ENCODE measurements at regions not wholly inside any gene's neighbourhood (a gene's known extent, or its start where the extent isn't known, plus 50 kb on each side); places are given as distances from the start of the nearest gene placed in this dataset.

DNA sequence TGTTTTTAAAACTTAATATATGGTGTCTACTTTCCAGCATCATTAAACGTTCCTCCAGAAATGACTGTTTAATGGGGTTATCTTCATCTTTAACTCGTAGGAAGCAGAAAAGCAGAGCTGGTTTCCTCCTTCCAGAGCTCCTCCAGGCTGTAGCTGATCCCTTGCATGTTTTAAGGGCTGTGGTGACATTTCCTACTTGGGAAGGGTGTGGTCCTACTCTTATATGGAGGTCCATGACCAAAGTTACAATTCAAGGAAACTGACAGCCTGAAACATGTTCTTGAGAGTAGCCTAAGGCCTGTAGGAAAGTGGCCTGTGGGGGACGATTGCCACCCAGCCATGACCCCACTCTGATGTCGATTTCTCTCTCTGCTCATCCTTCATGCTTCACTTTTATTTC is 297.1 kb downstream of the GADD45G start:
- Histone ChIP-seq H3K9me3 (no peaks in the 10 kb centered on the region), H3K27ac (no peak overlapping the region), H3K4me3 (no peak overlapping the region), H3K4me1 (no peaks in the 10 kb centered on the region), H3K27me3 (no peaks in the 10 kb centered on the region), H3K36me3 (no peaks in the 10 kb centered on the region)
- in situ Hi-C loops (cut with MboI; ENCODE audit: low pct_ligation_motif_present in 1 of 4, low pct_unique_long_range_greater_than_20kb in 1 of 4, low sequenced_read_pairs in 3 of 4) (loop anchor here in 1 of 4 donors (25.0 kb wide), 1 partner anchor 290 kb away; the partner anchor contains the start of gene GADD45G), intact Hi-C loops (cut with DNase I; ENCODE audit: low total_unique reads) (no loop called here)
- TF ChIP-seq POLR2A (IDR thresholded peaks at IDR 0.05), result no peak
- TF ChIP-seq, protein P1, sequence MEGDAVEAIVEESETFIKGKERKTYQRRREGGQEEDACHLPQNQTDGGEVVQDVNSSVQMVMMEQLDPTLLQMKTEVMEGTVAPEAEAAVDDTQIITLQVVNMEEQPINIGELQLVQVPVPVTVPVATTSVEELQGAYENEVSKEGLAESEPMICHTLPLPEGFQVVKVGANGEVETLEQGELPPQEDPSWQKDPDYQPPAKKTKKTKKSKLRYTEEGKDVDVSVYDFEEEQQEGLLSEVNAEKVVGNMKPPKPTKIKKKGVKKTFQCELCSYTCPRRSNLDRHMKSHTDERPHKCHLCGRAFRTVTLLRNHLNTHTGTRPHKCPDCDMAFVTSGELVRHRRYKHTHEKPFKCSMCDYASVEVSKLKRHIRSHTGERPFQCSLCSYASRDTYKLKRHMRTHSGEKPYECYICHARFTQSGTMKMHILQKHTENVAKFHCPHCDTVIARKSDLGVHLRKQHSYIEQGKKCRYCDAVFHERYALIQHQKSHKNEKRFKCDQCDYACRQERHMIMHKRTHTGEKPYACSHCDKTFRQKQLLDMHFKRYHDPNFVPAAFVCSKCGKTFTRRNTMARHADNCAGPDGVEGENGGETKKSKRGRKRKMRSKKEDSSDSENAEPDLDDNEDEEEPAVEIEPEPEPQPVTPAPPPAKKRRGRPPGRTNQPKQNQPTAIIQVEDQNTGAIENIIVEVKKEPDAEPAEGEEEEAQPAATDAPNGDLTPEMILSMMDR (IDR thresholded peaks at IDR 0.05), result no peak
- no peak for TF ChIP-seq EP300 (IDR thresholded peaks at IDR 0.05; ENCODE audit: low read depth)
- no peak for TF ChIP-seq POLR2AphosphoS5 (IDR thresholded peaks at IDR 0.05)
- 61 to 72% methylated on average over 4 of the region's 4 CpGs for WGBS, 2 donors (ENCODE audit: low coverage in 1 of 2)
- DNase-seq, result no peak

DNA sequence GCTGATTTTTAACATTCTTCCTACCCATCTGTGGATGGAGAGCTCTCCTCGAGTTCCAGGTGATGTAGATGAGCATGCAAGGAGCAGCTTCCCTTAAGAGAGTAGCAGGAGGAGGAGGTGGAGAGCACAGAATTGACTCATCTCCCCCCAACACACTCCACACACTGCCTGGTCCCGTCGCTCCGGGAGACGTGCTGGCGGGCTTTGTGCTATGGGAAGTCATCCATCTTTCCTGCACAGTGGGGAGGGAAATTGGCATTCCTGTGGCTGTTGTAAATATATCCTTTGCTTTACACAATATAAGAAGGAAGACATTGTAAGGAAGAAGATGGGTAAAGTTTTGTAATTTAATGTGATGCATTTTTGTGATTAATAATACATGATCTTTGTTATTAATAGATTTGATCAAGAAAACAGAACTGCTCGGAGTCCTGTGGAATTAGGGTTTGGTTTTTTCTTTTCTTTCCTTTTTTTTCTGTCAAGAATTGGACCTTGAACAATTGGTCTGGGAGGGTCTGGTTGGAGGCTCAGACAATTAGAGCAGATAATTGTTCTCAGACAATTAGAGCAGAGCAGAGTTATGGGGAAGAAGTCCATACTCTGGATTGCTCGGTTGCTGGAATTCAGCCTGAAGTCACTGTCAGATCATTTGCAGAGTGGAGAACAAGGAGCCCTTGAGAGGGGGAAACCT is 297.8 kb downstream of the GADD45G start:
- H3K4me1 ChIP-seq, result no peaks in the 10 kb centered on the region
- 59 to 64% methylated on average over 5 to 8 of the region's 8 CpGs for WGBS, 2 donors (ENCODE audit: low coverage in 1 of 2)
- no peaks in the 10 kb centered on the region for H3K27me3 ChIP-seq
- no peak overlapping the region for H3K4me3 ChIP-seq
- H3K36me3 ChIP-seq, result no peaks in the 10 kb centered on the region
- no peaks in the 10 kb centered on the region for H3K9me3 ChIP-seq
- no peak overlapping the region for H3K27ac ChIP-seq
- intact Hi-C loops (cut with DNase I; ENCODE audit: low total_unique reads) (no loop called here), in situ Hi-C loops (cut with MboI; ENCODE audit: low pct_ligation_motif_present in 1 of 4, low pct_unique_long_range_greater_than_20kb in 1 of 4, low sequenced_read_pairs in 3 of 4) (loop anchor here in 1 of 4 donors (25.0 kb wide), 1 partner anchor 290 kb away; the partner anchor contains the start of gene GADD45G)
- DNase-seq, result no peak
- no peak for TF ChIP-seq EP300 (IDR thresholded peaks at IDR 0.05; ENCODE audit: low read depth)
- no peak for TF ChIP-seq POLR2A (IDR thresholded peaks at IDR 0.05)
- TF ChIP-seq POLR2AphosphoS5 (IDR thresholded peaks at IDR 0.05), result no peak
- TF ChIP-seq, protein P1 (IDR thresholded peaks at IDR 0.05), result no peak

DNA sequence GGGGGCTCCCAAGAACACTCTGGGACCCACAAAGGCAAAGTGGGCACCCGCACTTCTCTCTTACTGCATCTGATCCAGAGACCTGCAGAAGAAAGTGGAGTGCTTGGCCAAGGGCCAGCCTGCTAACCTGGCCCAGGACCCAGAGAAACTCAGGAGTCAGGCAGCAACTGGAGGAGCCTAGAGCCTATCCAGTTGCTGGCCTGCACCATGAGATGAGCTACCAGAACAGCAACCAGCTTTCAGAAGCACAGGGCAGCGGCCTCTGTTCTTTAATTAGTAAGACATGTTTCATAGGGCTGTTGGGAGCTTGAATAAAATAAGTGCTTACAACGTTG is 298.3 kb downstream of the GADD45G start:
- in situ Hi-C loops (cut with MboI; ENCODE audit: low pct_ligation_motif_present in 1 of 4, low pct_unique_long_range_greater_than_20kb in 1 of 4, low sequenced_read_pairs in 3 of 4) (loop anchor here in 1 of 4 donors (25.0 kb wide), 1 partner anchor 291 kb away; the partner anchor contains the start of gene GADD45G), intact Hi-C loops (cut with DNase I; ENCODE audit: low total_unique reads) (no loop called here)
- no peaks in the 10 kb centered on the region for H3K27me3 ChIP-seq
- H3K27ac ChIP-seq, result no peak overlapping the region
- H3K4me3 ChIP-seq, result no peak overlapping the region
- no peaks in the 10 kb centered on the region for H3K4me1 ChIP-seq
- 59 to 66% methylated on average over 2 to 3 of the region's 3 CpGs for WGBS, 2 donors (ENCODE audit: low coverage in 1 of 2)
- H3K36me3 ChIP-seq, result no peaks in the 10 kb centered on the region
- DNase-seq, result no peak
- no peak for TF ChIP-seq POLR2A (IDR thresholded peaks at IDR 0.05)
- TF ChIP-seq, protein P1 (IDR thresholded peaks at IDR 0.05), result no peak
- TF ChIP-seq EP300 (IDR thresholded peaks at IDR 0.05; ENCODE audit: low read depth), result no peak
- TF ChIP-seq POLR2AphosphoS5 (IDR thresholded peaks at IDR 0.05), result no peak
- H3K9me3 ChIP-seq, result no peaks in the 10 kb centered on the region

DNA sequence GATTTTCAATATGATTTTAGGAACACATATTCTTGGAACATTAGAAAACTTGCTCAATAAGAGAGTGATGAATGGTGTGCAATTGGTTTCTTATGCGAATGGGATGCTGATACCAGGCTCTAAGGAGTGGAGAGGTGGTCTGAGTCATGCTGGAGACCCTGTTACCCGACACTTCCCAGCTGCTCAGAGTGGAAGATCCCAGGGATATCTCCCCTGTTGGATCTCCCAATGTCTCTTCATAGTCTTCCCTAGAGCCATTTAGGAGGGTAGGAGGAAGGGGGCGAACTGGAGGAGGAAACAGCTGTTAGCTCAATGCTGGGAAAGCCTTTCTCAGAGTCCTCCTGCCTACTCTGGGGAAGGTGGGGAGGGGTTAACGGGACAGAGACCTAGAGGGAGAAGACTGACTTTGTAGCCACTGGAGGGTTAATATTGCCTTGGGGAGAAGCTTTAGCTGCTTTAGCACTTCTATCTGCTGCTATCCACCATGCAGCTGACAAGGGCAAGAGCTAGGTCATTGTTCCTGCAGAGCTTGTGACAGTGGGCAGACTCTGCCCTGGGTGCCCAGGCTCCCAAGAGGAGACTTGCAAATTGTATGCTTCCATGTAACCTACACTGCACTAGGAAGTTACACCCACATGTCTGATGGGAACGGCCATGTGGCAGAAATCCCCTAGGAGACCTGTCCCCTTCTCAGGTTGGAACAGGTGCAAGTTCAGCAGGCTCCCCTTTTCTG is 301.0 kb downstream of the GADD45G start:
- Histone ChIP-seq H3K27ac (no peak overlapping the region), H3K4me3 (no peak overlapping the region), H3K36me3 (no peaks in the 10 kb centered on the region), H3K9me3 (no peaks in the 10 kb centered on the region), H3K27me3 (no peaks in the 10 kb centered on the region), H3K4me1 (no peaks in the 10 kb centered on the region)
- 88 to 100% methylated on average over 1 to 5 of the region's 5 CpGs for WGBS, 2 donors (ENCODE audit: low coverage in 1 of 2)
- in situ Hi-C loops (cut with MboI; ENCODE audit: low pct_ligation_motif_present in 1 of 4, low pct_unique_long_range_greater_than_20kb in 1 of 4, low sequenced_read_pairs in 3 of 4), result loop anchor here in 1 of 4 donors (25.0 kb wide), 1 partner anchor 293 kb away; the partner anchor contains the start of gene GADD45G
- no peak for TF ChIP-seq POLR2AphosphoS5 (IDR thresholded peaks at IDR 0.05)
- TF ChIP-seq, protein P1 (IDR thresholded peaks at IDR 0.05), result no peak
- no peak for TF ChIP-seq POLR2A (IDR thresholded peaks at IDR 0.05)
- TF ChIP-seq EP300 (IDR thresholded peaks at IDR 0.05; ENCODE audit: low read depth), result no peak
- DNase-seq, result no peak
- intact Hi-C loops (cut with DNase I; ENCODE audit: low total_unique reads), result no loop called here
